HEK293 (cell line): ENCODE measurements at regions not wholly inside any gene's neighbourhood (a gene's known extent, or its start where the extent isn't known, plus 50 kb on each side); places are given as distances from the start of the nearest gene placed in this dataset.

Experiments used
- CTCF ChIA-PET: fragments of 350-600 bp; formaldehyde crosslinking; extraction: SDS; loops from one replicate; lab custom pipeline; 2021; ENCODE audit warnings: antibody characterized with exemption; lab: Yijun Ruan, JAX
- POLR2A ChIA-PET: fragments of 300-600 bp; formaldehyde crosslinking; extraction: SDS; loops from one replicate; lab custom pipeline; 2020; ENCODE audit warnings: antibody characterized with exemption, inconsistent platforms; lab: Yijun Ruan, JAX
- H3K27ac ChIP-seq: fragments of 200-500 bp; sonication (Bioruptor generic); 2 replicates; pipeline ENCODE4 v1.5.1; 2014; ENCODE audit warnings: low read depth, low read length, control low read depth, inconsistent platforms; ENCODE audit errors: extremely low read depth
- H3K36me3 ChIP-seq, 2 experiments: fragments of 200-500 bp in 1 of 2; sonication (Bioruptor generic) in 1 of 2; 1 replicate in 1 of 2; 2 replicates in 1 of 2; pipeline ENCODE4 v1.5.1; 2014 to 2017; ENCODE audit warnings: inconsistent platforms in 2 of 2, low read length in 2 of 2; ENCODE audit not compliant: control insufficient read depth in 2 of 2, insufficient read depth in 1 of 2
- H3K4me1 ChIP-seq: fragments of 200-500 bp; sonication (Bioruptor generic); 2 replicates; pipeline ENCODE4 v1.5.1; 2014; ENCODE audit warnings: mild to moderate bottlenecking, low read length, inconsistent platforms; ENCODE audit not compliant: control insufficient read depth, insufficient read depth
- H3K4me3 ChIP-seq: 2 replicates; pipeline ENCODE4 v1.5.1; 2011; ENCODE audit warnings: low read depth, mild to moderate bottlenecking, control low read depth, low read length, moderate library complexity
- H3K9me3 ChIP-seq: fragments of 200-500 bp; sonication (Bioruptor generic); 2 replicates; pipeline ENCODE4 v1.5.1; 2014; ENCODE audit warnings: low read depth, low read length, inconsistent platforms; ENCODE audit not compliant: control insufficient read depth, insufficient read depth
- EGR2 ChIP-seq: fragments of 450-650 bp; formaldehyde crosslinking; IDR thresholded peaks from 2 replicates; pipeline ENCODE4 v1.5.1; 2016; ENCODE audit warnings: low read depth, missing biosample characterization, missing genetic modification characterization
- GLIS1 ChIP-seq: fragments of 450-650 bp; formaldehyde crosslinking; IDR thresholded peaks from 2 replicates; pipeline ENCODE4 v1.5.1; 2016; ENCODE audit warnings: missing biosample characterization, missing genetic modification characterization
- GLIS2 ChIP-seq: fragments of 450-650 bp; formaldehyde crosslinking; IDR thresholded peaks from 2 replicates; pipeline ENCODE4 v1.5.1; 2016; ENCODE audit warnings: missing biosample characterization, missing genetic modification characterization
- HIC1 ChIP-seq: fragments of 450-650 bp; formaldehyde crosslinking; IDR thresholded peaks from 2 replicates; pipeline ENCODE4 v1.5.1; 2016; ENCODE audit warnings: missing biosample characterization, missing genetic modification characterization
- KLF1 ChIP-seq: fragments of 450-650 bp; formaldehyde crosslinking; IDR thresholded peaks from 2 replicates; pipeline ENCODE4 v1.5.1; 2016; ENCODE audit warnings: missing biosample characterization, missing genetic modification characterization
- KLF10 ChIP-seq: fragments of 450-650 bp; IDR thresholded peaks from 2 replicates; pipeline ENCODE4 v1.5.1; 2018; ENCODE audit warnings: missing biosample characterization, mild to moderate bottlenecking, missing genetic modification characterization
- TRIM28 ChIP-seq: IDR thresholded peaks from 2 replicates; pipeline ENCODE4 v1.6.1; 2011; ENCODE audit warnings: low read length, control low read depth, borderline replicate concordance
- WT1 ChIP-seq: fragments of 450-650 bp; formaldehyde crosslinking; IDR thresholded peaks from 2 replicates; pipeline ENCODE4 v1.5.1; 2016; ENCODE audit warnings: missing biosample characterization, missing genetic modification characterization
- YY2 ChIP-seq: fragments of 450-650 bp; formaldehyde crosslinking; IDR thresholded peaks from 2 replicates; pipeline ENCODE4 v1.5.1; 2016; ENCODE audit warnings: missing biosample characterization, missing genetic modification characterization
- ZFP3 ChIP-seq: fragments of 450-650 bp; formaldehyde crosslinking; IDR thresholded peaks from 2 replicates; pipeline ENCODE4 v1.5.1; 2016; ENCODE audit warnings: low read depth, missing biosample characterization, missing genetic modification characterization
- ZIC2 ChIP-seq: fragments of 450-650 bp; formaldehyde crosslinking; IDR thresholded peaks from 2 replicates; pipeline ENCODE4 v1.5.1; 2016; ENCODE audit warnings: missing biosample characterization, missing genetic modification characterization
- ZNF133 ChIP-seq: fragments of 450-650 bp; formaldehyde crosslinking; IDR thresholded peaks from 2 replicates; pipeline ENCODE4 v1.5.1; 2016; ENCODE audit warnings: missing biosample characterization, missing genetic modification characterization
- ZNF140 ChIP-seq: fragments of 450-650 bp; formaldehyde crosslinking; IDR thresholded peaks from 2 replicates; pipeline ENCODE4 v1.5.1; 2016; ENCODE audit warnings: missing biosample characterization, missing genetic modification characterization
- ZNF23 ChIP-seq: fragments of 450-650 bp; formaldehyde crosslinking; IDR thresholded peaks from 2 replicates; pipeline ENCODE4 v1.5.1; 2016; ENCODE audit warnings: missing biosample characterization, missing genetic modification characterization, borderline replicate concordance
- ZNF239 ChIP-seq: fragments of 450-650 bp; formaldehyde crosslinking; IDR thresholded peaks from 2 replicates; pipeline ENCODE4 v1.5.1; 2016; ENCODE audit warnings: missing biosample characterization, missing genetic modification characterization
- ZNF423 ChIP-seq: fragments of 450-650 bp; formaldehyde crosslinking; IDR thresholded peaks from 2 replicates; pipeline ENCODE4 v1.5.1; 2016; ENCODE audit warnings: missing biosample characterization, missing genetic modification characterization
- ZNF548 ChIP-seq: fragments of 450-650 bp; formaldehyde crosslinking; IDR thresholded peaks from 2 replicates; pipeline ENCODE4 v1.5.1; 2016; ENCODE audit warnings: missing biosample characterization, missing genetic modification characterization
- ZNF549 ChIP-seq: fragments of 450-650 bp; IDR thresholded peaks from 2 replicates; pipeline ENCODE4 v1.5.1; 2018; ENCODE audit warnings: missing biosample characterization, missing genetic modification characterization, mild to moderate bottlenecking, inconsistent platforms, moderate library complexity
- TF ChIP-seq, protein P1 (sequence below): fragments of 450-650 bp; formaldehyde crosslinking; IDR thresholded peaks from 2 replicates; pipeline ENCODE4 v1.5.1; 2016; ENCODE audit warnings: missing biosample characterization, missing genetic modification characterization
- TF ChIP-seq, protein P2 (sequence below): IDR thresholded peaks from 2 replicates; pipeline ENCODE4 v1.6.1; 2011; ENCODE audit warnings: mild to moderate bottlenecking, low read depth, low read length, borderline replicate concordance

DNA sequence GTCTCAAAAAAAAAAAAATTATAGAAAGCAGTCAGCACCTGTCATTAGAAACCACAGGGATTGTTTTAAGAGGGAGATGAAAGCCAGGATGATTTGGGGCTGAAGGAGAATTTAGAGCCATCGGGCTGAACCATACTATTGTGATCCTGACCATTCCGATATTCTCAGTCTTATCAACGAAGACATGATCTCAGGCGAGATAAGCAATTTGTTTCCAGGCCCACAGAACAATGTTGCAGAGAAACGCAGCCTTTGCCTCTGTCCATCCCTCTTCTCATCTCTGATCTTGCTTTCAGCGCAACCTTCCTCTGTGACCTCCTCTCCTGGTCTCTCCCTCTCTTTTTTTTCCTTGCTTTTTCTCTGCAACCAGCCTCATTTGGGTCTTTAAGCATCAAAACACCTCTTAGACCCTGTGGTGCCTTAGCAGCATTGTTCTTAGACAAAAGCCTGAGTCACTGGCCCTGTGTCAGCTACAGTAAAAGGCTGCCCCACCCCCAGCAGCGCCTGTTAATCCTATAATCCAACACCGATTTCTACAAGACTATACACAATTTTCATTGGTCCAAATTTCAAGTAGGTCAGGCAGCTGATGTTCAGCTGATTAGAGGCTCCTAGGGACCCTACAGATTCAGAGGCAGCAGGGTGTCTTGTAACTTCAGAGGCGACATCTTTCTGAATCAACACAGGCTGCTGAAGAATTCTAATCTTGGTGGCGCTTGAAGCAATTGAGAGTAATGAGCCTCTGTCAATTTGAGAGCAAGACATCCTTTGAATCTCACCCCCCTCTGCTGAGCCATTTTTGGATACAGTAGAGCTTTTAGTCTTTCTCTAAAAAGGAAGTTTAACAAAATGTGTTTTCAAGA lies 206.0 kb downstream of the NCK2 start:
- CTCF ChIA-PET = no interaction called here
- H3K4me3 ChIP-seq = no peak overlapping the region
- peaks cover 4% of the 10 kb centered on the region; the same call in 1 of the 2 replicates for H3K4me1 ChIP-seq
- no peaks in the 10 kb centered on the region for H3K9me3 ChIP-seq
- TF ChIP-seq ZFP3 (tag by site-specific recombination) (no peak), ZIC2 (tag by site-specific recombination) (peak; percentile 46; the same call in 1 of the 2 replicates), WT1 (tag by site-specific recombination) (no peak), KLF1 (tag by site-specific recombination) (no peak), GLIS1 (tag by site-specific recombination) (peak; percentile 70), TRIM28 (peak; percentile 69; the same call in 1 of the 2 replicates)
- no peak overlapping the region for H3K27ac ChIP-seq
- H3K36me3 ChIP-seq = no peaks in the 10 kb centered on the region
- POLR2A ChIA-PET = no interaction called here

DNA sequence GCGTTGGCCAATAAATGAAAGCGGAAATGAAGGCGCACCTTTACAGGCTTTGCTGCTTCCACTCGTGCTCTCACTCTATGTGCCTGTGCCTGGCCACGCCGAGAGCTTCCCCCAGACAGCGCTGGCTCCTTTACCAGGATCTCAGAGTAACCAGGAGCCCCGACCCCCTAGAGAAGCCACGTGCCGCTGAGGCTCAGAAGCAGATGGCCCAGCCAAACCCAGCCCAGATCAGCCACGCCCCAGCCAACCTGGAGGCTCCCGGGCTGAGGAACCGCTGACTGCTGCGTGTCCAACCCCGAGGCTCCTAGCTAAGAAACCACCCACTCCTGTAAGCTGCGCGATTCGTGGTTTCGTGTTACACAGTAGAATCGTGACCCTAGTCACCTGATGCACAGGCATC lies 199.3 kb downstream of the NCK2 start:
- ChIA-PET CTCF (interaction anchor here (0.6 kb wide), 1 partner anchor 11 kb away, joined by 3 read pairs; no protein-coding TSS in a partner anchor), POLR2A (no interaction called here)
- H3K9me3 ChIP-seq = no peaks in the 10 kb centered on the region
- no peak overlapping the region for H3K4me3 ChIP-seq
- no peak overlapping the region for H3K27ac ChIP-seq
- TF ChIP-seq ZNF239 (tag by site-specific recombination) (no peak), YY2 (no peak), ZNF548 (tag by site-specific recombination) (no peak), ZNF23 (tag by site-specific recombination) (no peak), ZNF133 (tag by site-specific recombination) (no peak), HIC1 (no peak), ZNF140 (tag by site-specific recombination) (no peak), EGR2 (no peak), ZNF423 (tag by site-specific recombination) (no peak), ZNF549 (no peak), GLIS2 (tag by site-specific recombination) (no peak), KLF10 (tag by site-specific recombination) (no peak)
- TF ChIP-seq, protein P1, sequence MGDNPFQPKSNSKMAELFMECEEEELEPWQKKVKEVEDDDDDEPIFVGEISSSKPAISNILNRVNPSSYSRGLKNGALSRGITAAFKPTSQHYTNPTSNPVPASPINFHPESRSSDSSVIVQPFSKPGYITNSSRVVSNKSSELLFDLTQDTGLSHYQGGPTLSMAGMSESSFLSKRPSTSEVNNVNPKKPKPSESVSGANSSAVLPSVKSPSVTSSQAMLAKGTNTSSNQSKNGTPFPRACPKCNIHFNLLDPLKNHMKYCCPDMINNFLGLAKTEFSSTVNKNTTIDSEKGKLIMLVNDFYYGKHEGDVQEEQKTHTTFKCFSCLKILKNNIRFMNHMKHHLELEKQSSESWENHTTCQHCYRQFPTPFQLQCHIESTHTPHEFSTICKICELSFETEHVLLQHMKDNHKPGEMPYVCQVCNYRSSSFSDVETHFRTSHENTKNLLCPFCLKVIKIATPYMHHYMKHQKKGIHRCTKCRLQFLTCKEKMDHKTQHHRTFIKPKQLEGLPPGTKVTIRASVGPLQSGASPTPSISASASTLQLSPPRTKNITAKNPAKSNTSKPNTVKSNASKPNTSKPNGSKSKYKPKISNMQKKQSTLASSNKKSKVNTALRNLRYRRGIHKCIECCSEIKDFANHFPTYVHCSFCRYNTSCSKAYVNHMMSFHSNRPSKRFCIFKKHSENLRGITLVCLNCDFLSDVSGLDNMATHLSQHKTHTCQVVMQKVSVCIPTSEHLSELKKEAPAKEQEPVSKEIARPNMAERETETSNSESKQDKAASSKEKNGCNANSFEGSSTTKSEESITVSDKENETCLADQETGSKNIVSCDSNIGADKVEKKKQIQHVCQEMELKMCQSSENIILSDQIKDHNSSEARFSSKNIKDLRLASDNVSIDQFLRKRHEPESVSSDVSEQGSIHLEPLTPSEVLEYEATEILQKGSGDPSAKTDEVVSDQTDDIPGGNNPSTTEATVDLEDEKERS (tag by site-specific recombination) = no peak
- TF ChIP-seq, protein P2, sequence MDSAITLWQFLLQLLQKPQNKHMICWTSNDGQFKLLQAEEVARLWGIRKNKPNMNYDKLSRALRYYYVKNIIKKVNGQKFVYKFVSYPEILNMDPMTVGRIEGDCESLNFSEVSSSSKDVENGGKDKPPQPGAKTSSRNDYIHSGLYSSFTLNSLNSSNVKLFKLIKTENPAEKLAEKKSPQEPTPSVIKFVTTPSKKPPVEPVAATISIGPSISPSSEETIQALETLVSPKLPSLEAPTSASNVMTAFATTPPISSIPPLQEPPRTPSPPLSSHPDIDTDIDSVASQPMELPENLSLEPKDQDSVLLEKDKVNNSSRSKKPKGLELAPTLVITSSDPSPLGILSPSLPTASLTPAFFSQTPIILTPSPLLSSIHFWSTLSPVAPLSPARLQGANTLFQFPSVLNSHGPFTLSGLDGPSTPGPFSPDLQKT = no peak
- H3K36me3 ChIP-seq = no peaks in the 10 kb centered on the region
- no peaks in the 10 kb centered on the region for H3K4me1 ChIP-seq
